Kasumi-1 (cell line): ENCODE measurements at regions not wholly inside any gene's neighbourhood (a gene's known extent, or its start where the extent isn't known, plus 50 kb on each side); places are given as distances from the start of the nearest gene placed in this dataset.
"Not testable (repeated sequence)": the region's sequence is repeated elsewhere in the genome, so short reads cannot be mapped to it uniquely, and the experiment has no call there.

Experiments
- DNase-seq, 2 experiments: peaks; one replicate each; lab custom pipeline; 2025; lab: John Stamatoyannopoulos, UW

- no peak for DNase-seq
These were observed 66.0 kb downstream of the KBTBD8 start for GRCh38 chr3:67064105-67064504.

- DNase-seq = no peak
These were observed 69.1 kb downstream of the KBTBD8 start for GRCh38 chr3:67067251-67067650.

GRCh38 chr3:67072640-67073039 lies 74.5 kb downstream of the KBTBD8 start:
- not testable (repeated sequence) for DNase-seq

GRCh38 chr3:67073812-67074211 lies 75.7 kb downstream of the KBTBD8 start:
- DNase-seq = no peak

- no peak for DNase-seq
These were observed 77.2 kb downstream of the KBTBD8 start for GRCh38 chr3:67075295-67075694.

- no peak for DNase-seq
These were observed 78.5 kb downstream of the KBTBD8 start for GRCh38 chr3:67076607-67077006.

GRCh38 chr3:67077656-67078055 lies 79.5 kb downstream of the KBTBD8 start:
- DNase-seq = no peak

GRCh38 chr3:67082533-67083024 lies 84.5 kb downstream of the KBTBD8 start:
- DNase-seq = no peak

GRCh38 chr3:67083277-67083676 lies 85.2 kb downstream of the KBTBD8 start:
- DNase-seq = peak; percentile 56 to 80

GRCh38 chr3:67087788-67088187 lies 89.7 kb downstream of the KBTBD8 start:
- DNase-seq = no peak

GRCh38 chr3:67090474-67090873 lies 92.4 kb downstream of the KBTBD8 start:
- DNase-seq = no peak

GRCh38 chr3:67093305-67093704 lies 95.2 kb downstream of the KBTBD8 start:
- no peak for DNase-seq

- DNase-seq = no peak
These were observed 96.1 kb downstream of the KBTBD8 start for GRCh38 chr3:67094167-67094566.

- DNase-seq = no peak
These were observed 96.7 kb downstream of the KBTBD8 start for GRCh38 chr3:67094774-67095173.

- DNase-seq = no peak
These were observed 106.3 kb downstream of the KBTBD8 start for GRCh38 chr3:67104388-67104787.

GRCh38 chr3:67106874-67107273 lies 108.8 kb downstream of the KBTBD8 start:
- no peak for DNase-seq

- peak; percentile 61 to 65 for DNase-seq
These were observed 111.6 kb downstream of the KBTBD8 start for GRCh38 chr3:67109651-67110204.

GRCh38 chr3:67113802-67114407 lies 115.8 kb downstream of the KBTBD8 start:
- peak; percentile 82 to 88 for DNase-seq

- DNase-seq = no peak
These were observed 120.0 kb downstream of the KBTBD8 start for GRCh38 chr3:67118122-67118521.

- DNase-seq = no peak
These were observed 120.5 kb downstream of the KBTBD8 start for GRCh38 chr3:67118635-67119034.

GRCh38 chr3:67123914-67124313 lies 125.8 kb downstream of the KBTBD8 start:
- DNase-seq = no peak

- no peak for DNase-seq
These were observed 129.1 kb downstream of the KBTBD8 start for GRCh38 chr3:67127254-67127653.

- DNase-seq = no peak
These were observed 144.3 kb downstream of the KBTBD8 start for GRCh38 chr3:67142432-67142831.

- DNase-seq = no peak
These were observed 147.6 kb downstream of the KBTBD8 start for GRCh38 chr3:67145738-67146137.
